ENCODE measurements at regions not wholly inside any gene's neighbourhood (a gene's known extent, or its start where the extent isn't known, plus 50 kb on each side); places are given as distances from the start of the nearest gene placed in this dataset.
"Not testable (repeated sequence)": the region's sequence is repeated elsewhere in the genome, so short reads cannot be mapped to it uniquely, and the experiment has no call there.

GRCh38 chr10:34957531-34957930, 132.6 kb downstream of the CUL2 start:
- H3K4me3 ChIP-seq (ENCODE audit: low read length): no peak overlapping the region
- DNase-seq (ENCODE audit: low read depth): no peak
- TF ChIP-seq CTCF (conservative IDR thresholded peaks at IDR 0.05; ENCODE audit: low read depth, low read length): no peak

GRCh38 chr10:34956756-34957155, 133.4 kb downstream of the CUL2 start:
- no peak for DNase-seq (ENCODE audit: low read depth)
- no peak for TF ChIP-seq CTCF (conservative IDR thresholded peaks at IDR 0.05; ENCODE audit: low read depth, low read length)
- no peak overlapping the region for H3K4me3 ChIP-seq (ENCODE audit: low read length)

GRCh38 chr10:34955391-34955790, 134.8 kb downstream of the CUL2 start:
- no peak for TF ChIP-seq CTCF (conservative IDR thresholded peaks at IDR 0.05; ENCODE audit: low read depth, low read length)
- no peak for DNase-seq (ENCODE audit: low read depth)
- H3K4me3 ChIP-seq (ENCODE audit: low read length): no peak overlapping the region

- no peak for DNase-seq (ENCODE audit: low read depth)
- H3K4me3 ChIP-seq (ENCODE audit: low read length): no peak overlapping the region
- TF ChIP-seq CTCF (conservative IDR thresholded peaks at IDR 0.05; ENCODE audit: low read depth, low read length): no peak
Observed at GRCh38 chr10:34954142-34954541, 136.0 kb downstream of the CUL2 start.

- H3K4me3 ChIP-seq (ENCODE audit: low read length); DNase-seq (ENCODE audit: low read depth): not testable (repeated sequence)
Observed at GRCh38 chr10:34951263-34951887, 136.3 kb upstream of the PARD3 start.

- DNase-seq (ENCODE audit: low read depth); H3K4me3 ChIP-seq (ENCODE audit: low read length): not testable (repeated sequence)
Observed at GRCh38 chr10:34945951-34946522, 130.9 kb upstream of the PARD3 start.

- DNase-seq (ENCODE audit: low read depth): no peak
- TF ChIP-seq CTCF (conservative IDR thresholded peaks at IDR 0.05; ENCODE audit: low read depth, low read length): no peak
- no peak overlapping the region for H3K4me3 ChIP-seq (ENCODE audit: low read length)
Observed at GRCh38 chr10:34941471-34942357, 126.6 kb upstream of the PARD3 start.

- no peak for DNase-seq (ENCODE audit: low read depth)
- TF ChIP-seq CTCF (conservative IDR thresholded peaks at IDR 0.05; ENCODE audit: low read depth, low read length): no peak
- no peak overlapping the region for H3K4me3 ChIP-seq (ENCODE audit: low read length)
Observed at GRCh38 chr10:34940436-34940835, 125.3 kb upstream of the PARD3 start.
